DMS53 (cell line): ENCODE measurements at regions not wholly inside any gene's neighbourhood (a gene's known extent, or its start where the extent isn't known, plus 50 kb on each side); places are given as distances from the start of the nearest gene placed in this dataset.

Experiments used
- DNase-seq: peaks from one replicate; lab custom pipeline; 2025; lab: John Stamatoyannopoulos, UW

DNA sequence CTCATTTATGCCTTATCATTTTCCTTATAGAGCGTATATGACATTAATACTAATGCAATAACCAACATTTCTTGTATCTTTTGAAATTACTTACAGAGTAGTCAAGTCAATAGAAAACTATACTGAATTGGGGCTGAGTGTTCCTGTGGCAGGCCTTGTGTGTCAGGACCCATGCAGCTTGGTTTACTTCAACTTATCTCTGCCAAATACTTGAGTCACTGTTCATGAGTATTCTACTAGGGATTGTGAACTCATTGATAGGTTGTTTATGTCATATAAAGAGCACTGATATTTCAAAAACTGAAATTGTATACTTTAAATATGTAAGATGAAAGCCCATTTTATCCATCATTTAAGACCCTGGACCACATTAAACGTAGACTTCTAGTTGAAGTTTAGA is 688.6 kb upstream of the SLITRK1 start:
- no peak for DNase-seq

- no peak for DNase-seq
Measured at GRCh38 chr13:84569366-84569765, 687.1 kb upstream of the SLITRK1 start.

DNA sequence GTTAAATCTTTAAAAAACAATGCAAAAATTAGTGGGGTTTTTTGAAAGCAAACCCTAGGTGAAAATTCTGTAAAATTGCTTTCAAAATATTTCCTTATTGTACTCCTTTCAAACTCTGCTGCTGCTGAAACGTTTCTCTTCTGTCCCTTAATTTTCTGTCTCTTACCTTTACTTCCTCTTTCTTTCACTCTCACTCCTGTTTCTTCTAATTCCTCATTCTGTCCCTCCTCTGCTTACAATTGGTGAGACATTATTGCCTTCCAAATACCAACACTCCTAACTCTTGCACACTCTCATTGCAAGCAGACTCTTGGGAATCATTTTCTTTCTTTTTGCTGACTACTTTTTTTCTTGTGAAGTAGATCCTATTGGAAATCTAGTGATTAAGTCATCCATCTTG is 685.6 kb upstream of the SLITRK1 start:
- DNase-seq = no peak

DNA sequence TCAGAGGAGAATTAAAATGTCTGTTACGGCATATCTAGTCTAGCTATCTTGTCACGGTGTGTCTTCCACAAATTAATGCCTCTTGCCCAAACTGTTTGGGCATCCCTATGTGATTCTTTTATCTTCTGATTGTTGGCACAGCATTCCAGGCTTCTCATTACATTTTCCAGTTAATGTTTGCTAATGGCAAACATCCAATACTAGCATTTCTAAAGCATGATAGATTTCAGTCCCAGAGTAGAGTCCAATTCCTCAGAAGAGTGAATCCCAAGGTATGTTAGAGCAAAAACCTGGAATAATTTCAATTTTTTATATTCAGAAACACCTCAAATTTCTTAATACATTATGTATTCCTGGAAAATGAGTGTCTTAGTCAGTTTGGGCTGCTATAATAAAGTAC is 684.5 kb upstream of the SLITRK1 start:
- DNase-seq = peak; percentile 0

- peak; percentile 64 for DNase-seq
Measured at GRCh38 chr13:84563611-84564010, 681.3 kb upstream of the SLITRK1 start.

- DNase-seq = no peak
Measured at GRCh38 chr13:84553227-84553626, 671.0 kb upstream of the SLITRK1 start.

- no peak for DNase-seq
Measured at GRCh38 chr13:84543962-84544361, 661.7 kb upstream of the SLITRK1 start.

GRCh38 chr13:84542348-84542747 is 660.1 kb upstream of the SLITRK1 start:
- no peak for DNase-seq

- DNase-seq = no peak
Measured at GRCh38 chr13:84536906-84537305, 654.6 kb upstream of the SLITRK1 start.

- no peak for DNase-seq
Measured at GRCh38 chr13:84528408-84529070, 646.3 kb upstream of the SLITRK1 start.

- DNase-seq = no peak
Measured at GRCh38 chr13:84525865-84526264, 643.6 kb upstream of the SLITRK1 start.

DNA sequence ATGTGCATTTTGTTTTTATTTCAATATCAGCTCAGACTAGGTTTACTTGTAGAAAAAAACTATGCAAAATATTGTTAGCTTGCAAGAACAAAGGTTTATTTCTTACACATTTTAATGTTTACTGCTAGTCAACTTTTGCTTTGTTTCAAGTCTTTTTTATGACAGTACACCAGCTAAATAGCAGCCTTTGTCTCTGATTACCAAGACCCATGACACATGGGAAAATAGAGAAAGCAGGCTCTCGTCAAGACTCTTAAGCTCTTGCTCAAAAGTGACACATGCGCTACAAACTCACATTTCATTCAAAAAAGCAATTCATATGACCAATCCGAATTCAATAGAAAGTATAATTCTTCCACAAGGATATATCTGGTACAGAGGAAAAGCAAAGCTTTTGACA is 642.3 kb upstream of the SLITRK1 start:
- no peak for DNase-seq

DNA sequence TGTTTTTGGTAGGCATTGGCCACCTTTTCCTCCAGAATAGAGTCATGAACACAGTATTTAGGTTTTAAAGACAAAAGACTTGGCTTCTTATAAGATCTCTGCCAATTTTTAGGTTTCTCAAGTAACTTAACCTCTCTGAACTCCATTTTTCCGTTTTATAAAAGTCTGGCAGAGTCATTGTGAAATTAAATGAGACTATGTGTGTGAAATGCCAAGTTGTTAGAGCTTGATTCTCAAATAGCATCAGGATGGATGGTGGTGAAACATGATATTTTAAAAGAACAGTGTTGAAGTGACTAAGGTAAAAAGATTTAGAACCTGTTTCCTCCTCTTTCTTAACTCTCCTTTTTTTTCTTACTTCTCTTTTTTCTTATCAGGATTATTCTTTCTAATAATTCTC is 617.7 kb upstream of the SLITRK1 start:
- no peak for DNase-seq

DNA sequence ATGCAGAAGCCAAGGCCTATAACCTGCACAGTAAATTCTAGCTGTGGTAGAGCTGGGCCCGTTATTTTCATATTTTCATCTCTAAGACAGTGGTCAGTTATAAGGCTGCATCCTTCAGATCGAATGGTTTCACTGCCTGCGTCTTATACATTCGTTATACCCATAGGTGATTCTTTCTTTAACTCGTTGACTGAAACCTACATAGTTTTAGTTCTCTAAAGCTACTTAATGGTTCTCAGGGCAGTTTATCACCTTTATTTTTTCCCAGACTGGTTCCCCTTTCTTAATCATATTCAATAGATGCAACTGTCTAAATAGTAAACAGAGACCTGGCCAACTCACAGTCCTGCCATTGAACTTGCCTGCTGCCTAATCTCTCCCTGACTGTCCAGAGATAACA is 615.3 kb upstream of the SLITRK1 start:
- DNase-seq = no peak

- DNase-seq = no peak
Measured at GRCh38 chr13:84491952-84492351, 609.7 kb upstream of the SLITRK1 start.

DNA sequence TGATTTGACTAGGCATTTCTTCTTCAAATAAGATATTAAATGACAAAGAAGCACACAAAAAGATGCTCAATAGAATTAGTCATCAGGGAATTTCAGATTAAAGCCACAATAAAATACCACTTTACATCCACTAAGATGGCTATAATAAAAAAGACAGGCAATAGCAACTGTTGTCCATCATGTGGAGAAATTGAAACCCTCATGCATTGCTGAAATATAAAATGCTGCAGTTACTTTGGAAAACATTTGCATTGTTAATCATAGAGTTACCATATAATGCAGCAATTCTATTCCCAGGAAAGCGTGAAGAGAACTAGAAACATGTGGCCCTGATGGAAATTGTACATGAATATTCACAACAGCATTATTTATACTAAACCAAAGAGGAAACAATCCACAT is 605.5 kb upstream of the SLITRK1 start:
- DNase-seq = no peak

- DNase-seq = no peak
Measured at GRCh38 chr13:84481958-84482357, 599.7 kb upstream of the SLITRK1 start.

DNA sequence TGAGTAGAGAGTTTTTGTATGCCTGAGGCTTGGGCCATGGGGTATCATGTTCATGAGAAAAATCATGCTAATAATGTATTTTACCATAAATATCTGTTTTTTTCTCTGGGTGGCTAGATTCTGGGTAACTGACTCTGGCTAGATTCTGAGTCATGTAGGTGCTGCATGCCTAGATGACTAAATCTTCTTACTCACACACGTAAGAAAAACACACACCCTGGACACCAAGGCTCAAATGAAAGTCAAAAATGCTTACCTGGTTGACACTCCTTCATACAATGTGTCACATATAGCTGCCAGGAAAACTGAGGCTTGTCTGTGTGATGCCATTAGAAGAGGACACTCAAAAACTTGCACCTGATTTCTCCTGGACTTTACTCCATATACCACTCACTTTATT is 597.4 kb upstream of the SLITRK1 start:
- no peak for DNase-seq

DNA sequence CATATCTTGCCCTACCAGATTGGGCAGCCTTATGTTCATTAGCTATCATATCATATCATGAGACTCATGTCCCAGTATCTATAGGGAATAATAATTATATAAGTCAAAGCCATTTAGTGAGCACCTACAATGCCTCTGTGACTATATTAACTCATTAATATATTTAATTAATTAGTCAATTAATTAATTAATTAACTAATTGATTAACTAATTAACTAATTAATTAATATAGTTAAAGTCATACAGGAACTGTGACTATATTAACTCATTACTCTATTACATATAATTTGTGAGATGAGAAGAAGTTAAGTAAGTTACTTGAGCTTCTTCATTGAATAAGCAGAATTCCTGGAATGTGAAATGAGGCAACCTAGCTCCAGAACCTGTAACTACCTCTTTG is 588.3 kb upstream of the SLITRK1 start:
- DNase-seq = no peak

- no peak for DNase-seq
Measured at GRCh38 chr13:84466461-84466860, 584.2 kb upstream of the SLITRK1 start.

DNA sequence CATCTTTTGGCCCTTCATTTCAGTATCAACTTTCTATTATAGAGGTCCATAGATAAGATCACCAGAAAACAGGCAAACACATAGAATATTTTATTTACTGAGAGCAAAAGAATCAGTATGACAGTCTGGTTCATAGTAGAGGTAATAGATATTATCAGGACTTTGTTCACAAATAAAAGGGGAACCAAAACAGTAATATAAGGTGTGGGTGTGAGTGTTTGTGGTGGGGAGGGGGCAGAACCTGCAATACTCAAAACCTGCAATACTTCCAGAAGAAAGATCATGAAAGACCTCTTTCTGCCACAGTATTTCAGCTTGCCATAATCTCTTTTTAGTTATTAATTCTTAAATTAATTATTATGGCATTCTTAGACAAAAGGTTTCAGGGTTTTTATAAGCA is 578.7 kb upstream of the SLITRK1 start:
- DNase-seq = no peak

GRCh38 chr13:84455143-84455905 is 573.0 kb upstream of the SLITRK1 start:
- peak; percentile 8 for DNase-seq

DNA sequence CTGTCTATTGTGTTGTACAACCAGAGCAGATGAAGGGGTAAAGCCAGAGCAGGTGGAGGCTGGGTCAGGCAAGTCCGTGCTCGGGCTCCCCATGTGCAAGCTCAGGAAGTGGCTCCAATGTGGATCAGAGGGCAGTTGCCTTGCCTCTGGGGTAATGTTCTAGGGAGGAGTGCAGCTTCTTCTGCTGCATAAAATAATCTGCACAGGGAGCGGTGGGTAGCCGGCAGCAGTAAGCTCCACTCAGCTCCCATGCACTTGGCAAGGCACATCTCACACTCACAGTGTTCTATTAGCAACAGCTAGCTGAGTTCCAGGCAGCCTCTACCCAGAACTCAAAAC is 565.3 kb upstream of the SLITRK1 start:
- DNase-seq = no peak
